ENCODE measurements at regions not wholly inside any gene's neighbourhood (a gene's known extent, or its start where the extent isn't known, plus 50 kb on each side); places are given as distances from the start of the nearest gene placed in this dataset.

DNA sequence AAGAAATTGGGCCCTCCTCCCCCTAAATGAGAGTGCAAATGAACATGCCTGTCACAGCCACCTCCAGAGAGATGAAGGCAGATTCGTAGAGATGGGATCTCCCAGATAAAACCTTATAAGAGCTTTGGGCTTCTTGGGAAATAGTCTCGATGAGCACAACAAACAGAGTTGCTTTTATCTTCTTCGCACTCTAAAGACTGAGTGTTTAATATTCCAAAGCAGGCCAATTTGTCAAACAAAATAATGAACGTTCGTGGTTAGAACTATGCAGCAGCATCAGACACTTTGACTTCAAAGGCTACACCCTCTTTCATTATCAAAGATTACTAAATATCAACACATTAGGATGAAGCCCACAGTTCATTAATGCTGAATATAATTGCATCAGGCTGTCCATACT lies 256.2 kb downstream of the SKIDA1 start (continued):
- no peak for TF ChIP-seq SP1 (IDR thresholded peaks at IDR 0.05; ENCODE audit: low read depth, low read length)
- TF ChIP-seq RXRA (IDR thresholded peaks at IDR 0.05; ENCODE audit: insufficient read depth, low read depth, low read length) = no peak
